Keratinocyte (primary cell): ENCODE measurements at regions not wholly inside any gene's neighbourhood (a gene's known extent, or its start where the extent isn't known, plus 50 kb on each side); places are given as distances from the start of the nearest gene placed in this dataset.

Source experiments
- CTCF ChIP-seq, 3 experiments: IDR thresholded peaks in 1 of 3; conservative IDR thresholded peaks in 1 of 3; optimal IDR thresholded peaks in 1 of 3; 2 replicates in 2 of 3; 3 replicates in 1 of 3; pipeline versions ENCODE3 to v1.5.1; 2011; ENCODE audit warnings: low read length in 3 of 3, mild to moderate bottlenecking in 3 of 3, moderate library complexity in 2 of 3, control low read depth in 1 of 3, inconsistent platforms in 1 of 3; ENCODE audit not compliant: insufficient read depth in 2 of 3; ENCODE audit errors: extremely low read depth in 1 of 3
- EZH2 ChIP-seq: IDR thresholded peaks from one replicate; pipeline ENCODE4 v1.6.1; 2012; ENCODE audit warnings: inconsistent platforms, mild to moderate bottlenecking, low read length, moderate library complexity

- TF ChIP-seq CTCF (optimal IDR thresholded peaks at IDR 0.05 in 1 of 3, IDR thresholded peaks at IDR 0.05 in 1 of 3, conservative IDR thresholded peaks at IDR 0.05 in 1 of 3; ENCODE audit: extremely low read depth in 1 of 3, insufficient read depth in 2 of 3, low read length in 3 of 3), result no peak
- TF ChIP-seq EZH2, result no peak
These were observed 57.5 kb upstream of the ETV3 start for GRCh38 chr1:157195521-157196244.
